ENCODE measurements at regions not wholly inside any gene's neighbourhood (a gene's known extent, or its start where the extent isn't known, plus 50 kb on each side); places are given as distances from the start of the nearest gene placed in this dataset.

- DNase-seq: no peak
- no peaks in the 10 kb centered on the region for H3K36me3 ChIP-seq
- TF ChIP-seq CTCF (IDR thresholded peaks at IDR 0.05; ENCODE audit: low read depth, low read length): no peak
- no peak overlapping the region for H3K27ac ChIP-seq
- no peak overlapping the region for H3K4me3 ChIP-seq (ENCODE audit: low read depth, low read length)
- no peaks in the 10 kb centered on the region for H3K9me3 ChIP-seq (ENCODE audit: severe bottlenecking)
- no peaks in the 10 kb centered on the region for H3K27me3 ChIP-seq (ENCODE audit: insufficient read depth, low read depth, severe bottlenecking)
Observed at GRCh38 chr3:190984502-190985244, 122.2 kb upstream of the GMNC start.

GRCh38 chr3:190983875-190984274, 121.4 kb upstream of the GMNC start:
- Histone ChIP-seq H3K4me3 (ENCODE audit: low read depth, low read length) (no peak overlapping the region), H3K27ac (no peak overlapping the region), H3K9me3 (ENCODE audit: severe bottlenecking) (no peaks in the 10 kb centered on the region), H3K36me3 (no peaks in the 10 kb centered on the region), H3K27me3 (ENCODE audit: insufficient read depth, low read depth, severe bottlenecking) (no peaks in the 10 kb centered on the region)
- no peak for TF ChIP-seq CTCF (IDR thresholded peaks at IDR 0.05; ENCODE audit: low read depth, low read length)
- DNase-seq: no peak

GRCh38 chr3:190973771-190974170, 111.3 kb upstream of the GMNC start:
- no peaks in the 10 kb centered on the region for H3K27me3 ChIP-seq (ENCODE audit: insufficient read depth, low read depth, severe bottlenecking)
- DNase-seq: no peak
- no peaks in the 10 kb centered on the region for H3K36me3 ChIP-seq
- no peaks in the 10 kb centered on the region for H3K9me3 ChIP-seq (ENCODE audit: severe bottlenecking)
- H3K4me3 ChIP-seq (ENCODE audit: low read depth, low read length): no peak overlapping the region
- H3K27ac ChIP-seq: no peak overlapping the region
- TF ChIP-seq CTCF (IDR thresholded peaks at IDR 0.05; ENCODE audit: low read depth, low read length): no peak

- no peaks in the 10 kb centered on the region for H3K27me3 ChIP-seq (ENCODE audit: insufficient read depth, low read depth, severe bottlenecking)
- no peak overlapping the region for H3K4me3 ChIP-seq (ENCODE audit: low read depth, low read length)
- no peak for DNase-seq
- TF ChIP-seq CTCF (IDR thresholded peaks at IDR 0.05; ENCODE audit: low read depth, low read length): no peak
- no peaks in the 10 kb centered on the region for H3K36me3 ChIP-seq
- no peaks in the 10 kb centered on the region for H3K9me3 ChIP-seq (ENCODE audit: severe bottlenecking)
- H3K27ac ChIP-seq: no peak overlapping the region
Observed at GRCh38 chr3:190972840-190973270, 110.4 kb upstream of the GMNC start.

GRCh38 chr3:190972196-190972595, 109.7 kb upstream of the GMNC start:
- no peak for DNase-seq
- no peaks in the 10 kb centered on the region for H3K27me3 ChIP-seq (ENCODE audit: insufficient read depth, low read depth, severe bottlenecking)
- no peaks in the 10 kb centered on the region for H3K36me3 ChIP-seq
- no peak for TF ChIP-seq CTCF (IDR thresholded peaks at IDR 0.05; ENCODE audit: low read depth, low read length)
- H3K9me3 ChIP-seq (ENCODE audit: severe bottlenecking): no peaks in the 10 kb centered on the region
- H3K27ac ChIP-seq: no peak overlapping the region
- H3K4me3 ChIP-seq (ENCODE audit: low read depth, low read length): no peak overlapping the region

- H3K9me3 ChIP-seq (ENCODE audit: severe bottlenecking): no peaks in the 10 kb centered on the region
- H3K4me3 ChIP-seq (ENCODE audit: low read depth, low read length): no peak overlapping the region
- no peak for TF ChIP-seq CTCF (IDR thresholded peaks at IDR 0.05; ENCODE audit: low read depth, low read length)
- H3K27me3 ChIP-seq (ENCODE audit: insufficient read depth, low read depth, severe bottlenecking): no peaks in the 10 kb centered on the region
- H3K36me3 ChIP-seq: no peaks in the 10 kb centered on the region
- DNase-seq: no peak
- no peak overlapping the region for H3K27ac ChIP-seq
Observed at GRCh38 chr3:190970560-190970959, 108.1 kb upstream of the GMNC start.

Measured in WERI-Rb-1 (cell line).